Chondrocyte (in vitro differentiated cells): ENCODE measurements at regions not wholly inside any gene's neighbourhood (a gene's known extent, or its start where the extent isn't known, plus 50 kb on each side); places are given as distances from the start of the nearest gene placed in this dataset.

ENCODE experiments used
- DNase-seq: peaks from one replicate; pipeline ENCODE4 v3.0.0; 2021; ENCODE audit warnings: mixed read lengths, low spot score
- H3K27ac Mint-ChIP-seq: one replicate; pipeline ENCODE4 v1.8.0; 2021; ENCODE audit warnings: mild to moderate bottlenecking, moderate library complexity, mixed read lengths; ENCODE audit not compliant: unreplicated experiment
- H3K27me3 Mint-ChIP-seq: 2 replicates; pipeline ENCODE4 v1.8.0; 2021; ENCODE audit warnings: low read depth, mixed read lengths
- H3K36me3 Mint-ChIP-seq: 2 replicates; pipeline ENCODE4 v1.8.0; 2021; ENCODE audit warnings: low read depth, mixed read lengths
- H3K4me1 Mint-ChIP-seq: 2 replicates; pipeline ENCODE4 v1.8.0; 2021; ENCODE audit warnings: low read depth, mild to moderate bottlenecking, mixed read lengths
- H3K4me3 Mint-ChIP-seq: one replicate; pipeline ENCODE4 v1.8.0; 2021; ENCODE audit warnings: mild to moderate bottlenecking, moderate library complexity, mixed read lengths; ENCODE audit not compliant: unreplicated experiment
- H3K9me3 Mint-ChIP-seq: 2 replicates; pipeline ENCODE4 v1.8.0; 2021; ENCODE audit warnings: low read depth, mixed read lengths
- TF ChIP-seq, protein P1 (sequence below): fragments of 200-600 bp; sonication (generic); IDR thresholded peaks from 2 replicates; pipeline ENCODE4 v1.5.0; 2021; ENCODE audit warnings: antibody characterized with exemption, mild to moderate bottlenecking, moderate library complexity

GRCh38 chr9:96029722-96030530 is 154.4 kb downstream of the ERCC6L2 start:
- H3K27me3 Mint-ChIP-seq, result peaks cover 23% of the 10 kb centered on the region
- H3K36me3 Mint-ChIP-seq, result peaks cover 1% of the 10 kb centered on the region
- peaks cover 25% of the 10 kb centered on the region for H3K4me1 Mint-ChIP-seq
- TF ChIP-seq, protein P1, sequence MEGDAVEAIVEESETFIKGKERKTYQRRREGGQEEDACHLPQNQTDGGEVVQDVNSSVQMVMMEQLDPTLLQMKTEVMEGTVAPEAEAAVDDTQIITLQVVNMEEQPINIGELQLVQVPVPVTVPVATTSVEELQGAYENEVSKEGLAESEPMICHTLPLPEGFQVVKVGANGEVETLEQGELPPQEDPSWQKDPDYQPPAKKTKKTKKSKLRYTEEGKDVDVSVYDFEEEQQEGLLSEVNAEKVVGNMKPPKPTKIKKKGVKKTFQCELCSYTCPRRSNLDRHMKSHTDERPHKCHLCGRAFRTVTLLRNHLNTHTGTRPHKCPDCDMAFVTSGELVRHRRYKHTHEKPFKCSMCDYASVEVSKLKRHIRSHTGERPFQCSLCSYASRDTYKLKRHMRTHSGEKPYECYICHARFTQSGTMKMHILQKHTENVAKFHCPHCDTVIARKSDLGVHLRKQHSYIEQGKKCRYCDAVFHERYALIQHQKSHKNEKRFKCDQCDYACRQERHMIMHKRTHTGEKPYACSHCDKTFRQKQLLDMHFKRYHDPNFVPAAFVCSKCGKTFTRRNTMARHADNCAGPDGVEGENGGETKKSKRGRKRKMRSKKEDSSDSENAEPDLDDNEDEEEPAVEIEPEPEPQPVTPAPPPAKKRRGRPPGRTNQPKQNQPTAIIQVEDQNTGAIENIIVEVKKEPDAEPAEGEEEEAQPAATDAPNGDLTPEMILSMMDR, result no peak
- no peak overlapping the region for H3K4me3 Mint-ChIP-seq
- H3K9me3 Mint-ChIP-seq, result no peaks in the 10 kb centered on the region
- H3K27ac Mint-ChIP-seq, result no peak overlapping the region
- no peak for DNase-seq

GRCh38 chr9:96027251-96028131 is 152.0 kb downstream of the ERCC6L2 start:
- Mint-ChIP-seq H3K27me3 (peaks cover 44% of the 10 kb centered on the region), H3K4me1 (peaks cover 31% of the 10 kb centered on the region), H3K4me3 (peak overlapping the region; percentile 60), H3K27ac (no peak overlapping the region), H3K36me3 (peaks cover 4% of the 10 kb centered on the region), H3K9me3 (no peaks in the 10 kb centered on the region)
- no peak for DNase-seq
- TF ChIP-seq, protein P1, result no peak

DNA sequence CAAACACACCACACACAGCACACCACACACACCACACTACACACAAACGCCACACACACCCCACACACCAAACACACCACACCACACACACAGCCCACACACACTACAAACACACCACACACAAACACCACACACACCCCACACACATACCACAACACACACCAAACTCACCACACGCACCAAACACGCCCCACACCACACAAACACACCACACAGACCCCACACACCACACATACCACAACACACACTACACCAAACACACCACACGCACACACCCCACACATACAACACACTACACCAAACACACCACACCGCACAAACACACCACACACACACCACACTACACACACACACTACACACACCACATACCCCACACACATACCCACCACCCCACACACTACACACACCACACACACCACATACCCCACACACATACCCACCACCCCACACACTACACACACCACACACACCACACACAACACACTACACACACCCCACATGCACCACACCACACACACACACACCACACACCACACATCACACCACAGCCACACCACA is 151.2 kb downstream of the ERCC6L2 start:
- Mint-ChIP-seq H3K36me3 (peaks cover 4% of the 10 kb centered on the region), H3K27me3 (peaks cover 50% of the 10 kb centered on the region), H3K27ac (no peak overlapping the region), H3K9me3 (no peaks in the 10 kb centered on the region), H3K4me3 (no peak overlapping the region), H3K4me1 (peaks cover 32% of the 10 kb centered on the region)
- TF ChIP-seq, protein P1, result no peak
- no peak for DNase-seq

DNA sequence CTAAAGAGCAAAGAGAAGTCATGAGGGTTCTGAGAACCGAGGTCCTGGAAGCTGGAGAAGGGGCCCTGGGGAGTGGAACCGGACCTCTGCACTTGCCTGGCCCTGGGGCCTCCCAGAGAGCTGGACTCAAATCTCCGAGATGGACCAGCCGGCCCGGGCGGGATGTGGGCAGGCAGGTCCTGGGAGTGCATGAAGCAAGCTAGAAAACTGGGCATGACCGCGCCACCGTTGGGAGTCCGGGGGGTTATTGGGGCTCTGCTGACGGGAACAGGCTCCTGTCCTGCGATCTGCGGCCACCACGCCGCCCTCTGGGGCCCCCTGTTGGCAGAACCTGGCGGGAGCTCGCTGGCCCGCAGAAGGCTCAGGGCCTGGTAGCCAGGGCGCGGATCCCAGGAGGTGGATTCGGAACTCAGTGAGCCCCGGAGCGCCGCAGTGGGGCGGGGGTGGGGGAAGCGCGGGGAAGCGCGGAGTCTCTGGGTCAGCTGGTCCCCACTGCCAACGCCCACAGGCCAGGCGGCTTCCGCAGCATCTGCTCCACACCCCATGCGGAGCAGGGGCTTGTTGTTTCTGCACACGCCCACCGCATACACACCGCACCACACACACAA is 150.6 kb downstream of the ERCC6L2 start:
- no peak overlapping the region for H3K4me3 Mint-ChIP-seq
- peaks cover 4% of the 10 kb centered on the region for H3K36me3 Mint-ChIP-seq
- peaks cover 27% of the 10 kb centered on the region for H3K4me1 Mint-ChIP-seq
- TF ChIP-seq, protein P1, result peak; percentile 36
- peaks cover 50% of the 10 kb centered on the region for H3K27me3 Mint-ChIP-seq
- H3K27ac Mint-ChIP-seq, result no peak overlapping the region
- H3K9me3 Mint-ChIP-seq, result no peaks in the 10 kb centered on the region
- no peak for DNase-seq

- Mint-ChIP-seq H3K27ac (no peak overlapping the region), H3K4me1 (peaks cover 22% of the 10 kb centered on the region), H3K4me3 (no peak overlapping the region), H3K36me3 (peaks cover 4% of the 10 kb centered on the region), H3K27me3 (peaks cover 50% of the 10 kb centered on the region), H3K9me3 (no peaks in the 10 kb centered on the region)
- DNase-seq, result no peak
- TF ChIP-seq, protein P1, result no peak
Observed at GRCh38 chr9:96023486-96023885, 148.0 kb downstream of the ERCC6L2 start.
